RWPE1 (cell line): ENCODE measurements at regions not wholly inside any gene's neighbourhood (a gene's known extent, or its start where the extent isn't known, plus 50 kb on each side); places are given as distances from the start of the nearest gene placed in this dataset.
"Not testable (repeated sequence)": the region's sequence is repeated elsewhere in the genome, so short reads cannot be mapped to it uniquely, and the experiment has no call there.

ENCODE experiments used
- CTCF ChIA-PET: fragments of 350-600 bp; sonication (Branson Sonifier 250); formaldehyde crosslinking; extraction: SDS; loops from one replicate; lab custom pipeline; 2021; lab: Yijun Ruan, JAX
- POLR2A ChIA-PET: fragments of 400-600 bp; formaldehyde crosslinking; extraction: SDS; loops from one replicate; lab custom pipeline; 2020; ENCODE audit warnings: antibody characterized with exemption; ENCODE audit not compliant: low non-redundant PET; lab: Yijun Ruan, JAX
- DNase-seq: peaks from one replicate; pipeline ENCODE4 v3.0.0; 2012; ENCODE audit warnings: low spot score
- H3K27ac ChIP-seq: fragments of 450-650 bp; 2 replicates; pipeline ENCODE4 v1.5.1; 2017
- TF ChIP-seq, protein P1 (sequence below): fragments of 450-650 bp; conservative IDR thresholded peaks from 2 replicates; pipeline ENCODE4 v1.5.1; 2017; ENCODE audit warnings: low read depth, mild to moderate bottlenecking

DNA sequence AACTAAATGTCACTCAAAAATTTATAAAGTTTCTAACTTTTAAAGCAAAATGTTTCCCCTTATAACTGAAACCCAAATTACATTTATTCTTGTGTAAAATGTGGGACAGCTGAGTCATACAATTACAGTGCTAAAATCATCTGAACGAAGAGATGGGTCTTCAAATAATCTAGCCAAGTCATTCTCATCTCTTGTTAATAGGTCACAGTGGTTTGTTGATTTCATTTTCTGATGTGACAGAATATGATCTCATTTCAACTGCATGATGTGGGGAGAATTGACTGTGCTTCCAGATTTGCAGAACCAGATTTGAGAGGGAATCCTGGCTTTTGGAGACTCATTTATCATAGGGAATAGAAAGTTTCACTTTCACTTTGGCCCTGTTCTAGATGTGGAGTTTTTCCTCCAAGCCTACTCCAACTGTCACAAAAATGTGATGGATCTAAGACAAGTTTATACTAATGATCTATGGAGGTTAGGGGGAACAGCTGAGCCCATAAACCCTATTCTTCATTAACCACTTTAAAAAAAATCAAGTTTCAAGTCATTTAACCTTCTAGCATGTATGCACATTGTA, 685.0 kb downstream of the PDCD6IP start:
- ChIA-PET POLR2A (no interaction called here), CTCF (no interaction called here)
- no peak for DNase-seq
- TF ChIP-seq, protein P1, sequence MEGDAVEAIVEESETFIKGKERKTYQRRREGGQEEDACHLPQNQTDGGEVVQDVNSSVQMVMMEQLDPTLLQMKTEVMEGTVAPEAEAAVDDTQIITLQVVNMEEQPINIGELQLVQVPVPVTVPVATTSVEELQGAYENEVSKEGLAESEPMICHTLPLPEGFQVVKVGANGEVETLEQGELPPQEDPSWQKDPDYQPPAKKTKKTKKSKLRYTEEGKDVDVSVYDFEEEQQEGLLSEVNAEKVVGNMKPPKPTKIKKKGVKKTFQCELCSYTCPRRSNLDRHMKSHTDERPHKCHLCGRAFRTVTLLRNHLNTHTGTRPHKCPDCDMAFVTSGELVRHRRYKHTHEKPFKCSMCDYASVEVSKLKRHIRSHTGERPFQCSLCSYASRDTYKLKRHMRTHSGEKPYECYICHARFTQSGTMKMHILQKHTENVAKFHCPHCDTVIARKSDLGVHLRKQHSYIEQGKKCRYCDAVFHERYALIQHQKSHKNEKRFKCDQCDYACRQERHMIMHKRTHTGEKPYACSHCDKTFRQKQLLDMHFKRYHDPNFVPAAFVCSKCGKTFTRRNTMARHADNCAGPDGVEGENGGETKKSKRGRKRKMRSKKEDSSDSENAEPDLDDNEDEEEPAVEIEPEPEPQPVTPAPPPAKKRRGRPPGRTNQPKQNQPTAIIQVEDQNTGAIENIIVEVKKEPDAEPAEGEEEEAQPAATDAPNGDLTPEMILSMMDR: no peak
- H3K27ac ChIP-seq: no peak overlapping the region

DNA sequence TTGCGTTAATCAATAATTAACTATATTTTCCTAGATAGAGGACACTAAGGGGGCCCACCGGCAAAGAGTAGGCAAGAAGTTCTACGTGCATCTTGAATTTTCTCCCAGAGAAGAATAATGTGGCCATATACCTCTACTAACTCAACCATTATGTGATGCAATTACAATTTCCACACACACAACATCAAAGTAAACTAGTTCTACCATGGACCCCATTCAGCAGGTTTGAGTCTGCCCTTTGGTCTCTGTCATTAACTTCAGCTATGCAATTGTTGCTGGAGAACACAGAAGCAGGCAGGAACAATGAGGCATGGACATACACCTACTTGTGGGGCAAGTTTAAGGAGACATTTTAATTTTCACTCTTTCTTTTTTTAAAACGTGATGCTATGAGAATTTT, 705.9 kb downstream of the PDCD6IP start:
- CTCF ChIA-PET: no interaction called here
- TF ChIP-seq, protein P1: no peak
- DNase-seq: no peak
- H3K27ac ChIP-seq: no peak overlapping the region
- POLR2A ChIA-PET: no interaction called here

DNA sequence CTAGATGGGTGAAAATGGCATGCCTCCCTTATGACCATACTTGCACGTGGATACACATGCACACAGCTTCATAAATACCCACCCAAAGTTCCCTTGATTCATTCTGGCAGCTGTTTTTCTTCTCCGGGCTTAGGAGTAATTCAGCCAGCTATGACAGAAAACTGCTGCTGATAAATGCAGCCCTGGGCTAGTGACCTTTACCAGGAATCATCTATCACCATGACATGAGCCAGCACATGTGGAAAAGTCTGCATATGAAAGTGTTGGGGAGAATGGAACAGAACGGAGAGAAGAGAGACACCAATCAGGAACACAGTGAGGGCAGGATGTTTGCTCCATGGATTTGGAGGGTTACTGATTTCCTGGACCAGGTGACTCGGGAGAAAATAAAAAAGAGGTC, 706.3 kb downstream of the PDCD6IP start:
- ChIA-PET POLR2A (no interaction called here), CTCF (no interaction called here)
- no peak for DNase-seq
- no peak overlapping the region for H3K27ac ChIP-seq
- TF ChIP-seq, protein P1: no peak

DNA sequence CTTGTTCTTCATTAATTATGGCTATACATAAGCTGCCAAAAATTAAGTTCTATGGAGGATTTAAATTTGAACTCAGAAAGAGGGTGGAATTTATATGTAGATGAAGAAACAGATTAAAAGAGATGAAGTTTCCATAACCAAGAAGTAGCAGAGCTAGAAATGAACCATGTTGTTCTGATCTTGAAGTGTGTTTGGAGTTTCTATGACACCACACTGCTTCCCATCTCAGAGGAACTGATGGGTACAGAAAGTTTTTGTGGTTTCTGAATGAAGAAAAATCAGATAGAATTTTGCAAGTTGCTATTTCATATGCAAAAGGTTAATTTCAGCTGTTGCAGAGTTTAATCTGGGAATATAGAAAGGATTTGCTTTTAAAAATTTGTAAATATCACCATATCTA, 710.3 kb downstream of the PDCD6IP start:
- H3K27ac ChIP-seq: no peak overlapping the region
- no peak for DNase-seq
- ChIA-PET CTCF (no interaction called here), POLR2A (no interaction called here)
- TF ChIP-seq, protein P1: no peak

DNA sequence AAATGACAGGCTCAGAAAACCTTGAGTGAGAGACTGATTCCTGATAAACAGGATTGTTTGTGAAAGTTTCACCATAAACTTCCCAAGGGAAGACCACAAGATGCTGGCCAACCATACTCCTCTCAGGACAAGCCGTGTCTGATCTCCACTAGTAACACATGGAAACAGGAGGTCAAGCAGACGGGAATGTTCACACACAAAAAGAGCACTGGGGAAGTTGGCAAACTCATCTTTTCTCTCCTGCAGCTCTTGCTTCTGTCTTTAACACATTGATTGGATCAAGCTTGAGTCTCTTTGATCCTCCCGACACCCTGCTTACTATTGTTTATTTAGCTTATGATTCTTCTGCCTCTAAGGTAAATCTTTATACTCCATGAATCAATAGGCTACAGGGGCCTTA, 713.5 kb downstream of the PDCD6IP start:
- POLR2A ChIA-PET: no interaction called here
- no peak overlapping the region for H3K27ac ChIP-seq
- CTCF ChIA-PET: no interaction called here
- TF ChIP-seq, protein P1: no peak
- DNase-seq: no peak

DNA sequence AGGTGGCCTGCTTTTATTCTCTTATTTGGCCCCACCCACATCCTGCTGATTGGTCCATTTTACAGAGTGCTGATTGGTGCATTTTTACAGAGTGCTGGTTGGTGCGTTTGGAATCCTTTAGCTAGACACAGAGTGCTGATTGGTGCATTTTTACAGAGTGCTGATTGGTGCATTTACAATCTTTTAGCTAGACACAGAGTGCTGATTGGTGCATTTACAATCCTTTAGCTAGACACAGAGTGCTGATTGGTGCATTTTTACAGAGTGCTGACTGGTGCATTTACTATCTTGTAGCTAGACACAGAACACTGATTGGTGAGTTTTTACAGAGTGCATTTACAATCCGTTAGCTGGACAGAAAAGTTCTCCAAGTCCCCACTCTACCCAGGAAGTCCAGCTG, 720.6 kb downstream of the PDCD6IP start:
- CTCF ChIA-PET, DNase-seq, H3K27ac ChIP-seq, POLR2A ChIA-PET: not testable (repeated sequence)

DNA sequence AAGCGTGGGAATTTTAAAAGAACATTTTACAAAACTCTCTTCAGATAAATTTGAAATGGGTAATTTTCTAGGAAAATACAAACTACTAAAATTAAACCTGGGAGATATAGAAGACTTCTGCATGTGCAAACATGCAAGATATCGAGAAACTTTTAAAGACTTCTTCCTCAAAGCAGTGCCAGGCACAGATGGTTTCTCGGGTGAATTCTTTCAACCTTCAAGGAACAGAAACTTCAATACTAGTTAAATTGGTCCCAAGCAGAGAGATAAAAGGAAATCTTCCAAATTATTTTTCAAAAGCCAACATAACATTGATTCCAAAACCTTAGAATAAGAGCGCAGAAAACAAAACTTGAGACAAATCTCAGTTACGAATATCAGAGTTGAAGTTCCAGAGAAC, 732.7 kb downstream of the PDCD6IP start:
- ChIA-PET CTCF (no interaction called here), POLR2A (no interaction called here)
- TF ChIP-seq, protein P1: no peak
- DNase-seq: no peak
- H3K27ac ChIP-seq: no peak overlapping the region
